Spinal cord (tissue), 10 donors: ENCODE measurements at regions not wholly inside any gene's neighbourhood (a gene's known extent, or its start where the extent isn't known, plus 50 kb on each side); places are given as distances from the start of the nearest gene placed in this dataset. TPM values are rescaled to one million over a fixed set of nuclear protein-coding genes. Genes with fewer than 3 reads are reported as not detected.

Experiments used
- DNase-seq, 6 donors: peaks; one replicate each; pipeline versions ENCODE4 v3.0.0 to v3.0.0-alpha.2; 2013 to 2015; ENCODE audit warnings: low spot score in 6 of 6, low read depth in 4 of 6
- H3K27ac ChIP-seq: one replicate; pipeline ENCODE4 v1.5.1; 2013; ENCODE audit warnings: low read depth, low read length, control low read depth
- H3K27me3 ChIP-seq: one replicate; pipeline ENCODE4 v1.6.1; 2013; ENCODE audit warnings: low read length; ENCODE audit not compliant: control insufficient read depth, insufficient read depth
- H3K36me3 ChIP-seq: one replicate; pipeline ENCODE4 v1.6.1; 2013; ENCODE audit warnings: low read length; ENCODE audit not compliant: control insufficient read depth, insufficient read depth
- H3K4me1 ChIP-seq: one replicate; pipeline ENCODE4 v1.6.1; 2013; ENCODE audit warnings: low read length; ENCODE audit not compliant: control insufficient read depth, insufficient read depth
- H3K4me3 ChIP-seq: one replicate; pipeline ENCODE4 v1.5.1; 2013; ENCODE audit warnings: low read depth, low read length, control low read depth
- H3K9me3 ChIP-seq: one replicate; pipeline ENCODE4 v1.6.1; 2013; ENCODE audit warnings: low read length; ENCODE audit not compliant: control insufficient read depth, insufficient read depth
- whole genome bisulfite sequencing: methylation state at CpG from one replicate; pipeline ENCODE4 v1.1.5; 2013; ENCODE audit warnings: missing lambda C conversion rate; ENCODE audit not compliant: insufficient coverage; 5-methylcytosine and 5-hydroxymethylcytosine counted together
- small RNA-seq: library from RNA; depleted of rRNA; stranded (forward); fragments of <200 nt; gene quantifications from one replicate; pipeline ENCODE3, GENCODE V24; 2014; ENCODE audit warnings: low replicate concordance
- donor health status: healthy.

DNA sequence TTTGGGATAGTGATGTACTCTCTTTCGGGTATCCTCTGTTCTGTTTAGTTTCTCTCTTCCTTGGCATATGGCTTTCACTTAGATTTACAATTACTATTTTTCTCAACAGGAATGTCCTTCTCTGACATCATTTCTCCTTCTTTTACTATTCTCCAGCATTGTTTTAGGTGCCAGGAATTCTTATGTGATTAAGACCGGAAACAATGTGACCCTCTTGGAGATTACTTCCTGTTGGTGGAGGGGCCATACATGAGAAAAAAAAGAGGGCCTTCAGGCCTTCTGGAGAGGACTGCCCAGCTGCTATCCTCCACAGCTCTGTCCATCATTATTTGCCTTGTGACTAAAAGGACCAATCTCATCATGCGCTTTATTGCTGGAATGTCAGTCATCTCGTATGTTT, 50.4 kb upstream of the ADAMTS5 start:
- no peak overlapping the region for H3K27ac ChIP-seq
- no peaks in the 10 kb centered on the region for H3K4me1 ChIP-seq
- 100% methylated on average over 1 of the region's 4 CpGs for WGBS
- H3K9me3 ChIP-seq = no peaks in the 10 kb centered on the region
- H3K27me3 ChIP-seq = no peaks in the 10 kb centered on the region
- no peaks in the 10 kb centered on the region for H3K36me3 ChIP-seq
- no peak for DNase-seq
- H3K4me3 ChIP-seq = no peak overlapping the region

Small RNAs in the stretch of these regions (small RNA-seq; reads per million reads assigned to genes)
- gene NCSTNP1 (not detected), gene RF00026 (not detected)
